ENCODE measurements at regions not wholly inside any gene's neighbourhood (a gene's known extent, or its start where the extent isn't known, plus 50 kb on each side); places are given as distances from the start of the nearest gene placed in this dataset.
A peak's percentile ranks its signal among the peaks of the same experiment; 100 is the strongest.
"Not testable (repeated sequence)": the region's sequence is repeated elsewhere in the genome, so short reads cannot be mapped to it uniquely, and the experiment has no call there.

GRCh38 chr12:93089805-93090569 lies 160.9 kb upstream of the EEA1 start:
- no peak for DNase-seq (ENCODE audit: low spot score)
- TF ChIP-seq CTCF (IDR thresholded peaks at IDR 0.05; ENCODE audit: extremely low read depth, missing control alignments) = no peak

DNA sequence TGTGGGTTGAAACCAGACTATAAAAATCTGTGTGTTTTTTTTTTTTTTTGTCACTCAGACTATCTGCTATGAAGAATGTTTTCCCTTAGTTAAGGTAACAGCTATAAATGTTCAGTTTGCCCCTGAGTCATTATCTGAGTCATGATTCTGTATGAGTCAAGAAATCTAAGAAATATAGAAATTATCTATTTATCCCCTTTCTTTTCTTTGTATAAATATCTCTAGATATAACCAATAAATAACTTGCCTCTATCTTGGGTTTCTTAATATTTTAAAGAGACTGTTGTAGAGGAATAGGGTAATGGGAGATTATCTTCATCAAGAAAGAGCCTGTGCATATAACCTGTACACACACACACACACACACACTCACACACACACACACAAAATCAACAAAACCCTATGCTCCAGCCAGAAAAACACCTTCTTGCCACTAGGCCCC lies 161.7 kb upstream of the EEA1 start:
- TF ChIP-seq CTCF (IDR thresholded peaks at IDR 0.05; ENCODE audit: extremely low read depth, missing control alignments) = no peak
- no peak for DNase-seq (ENCODE audit: low spot score)

DNA sequence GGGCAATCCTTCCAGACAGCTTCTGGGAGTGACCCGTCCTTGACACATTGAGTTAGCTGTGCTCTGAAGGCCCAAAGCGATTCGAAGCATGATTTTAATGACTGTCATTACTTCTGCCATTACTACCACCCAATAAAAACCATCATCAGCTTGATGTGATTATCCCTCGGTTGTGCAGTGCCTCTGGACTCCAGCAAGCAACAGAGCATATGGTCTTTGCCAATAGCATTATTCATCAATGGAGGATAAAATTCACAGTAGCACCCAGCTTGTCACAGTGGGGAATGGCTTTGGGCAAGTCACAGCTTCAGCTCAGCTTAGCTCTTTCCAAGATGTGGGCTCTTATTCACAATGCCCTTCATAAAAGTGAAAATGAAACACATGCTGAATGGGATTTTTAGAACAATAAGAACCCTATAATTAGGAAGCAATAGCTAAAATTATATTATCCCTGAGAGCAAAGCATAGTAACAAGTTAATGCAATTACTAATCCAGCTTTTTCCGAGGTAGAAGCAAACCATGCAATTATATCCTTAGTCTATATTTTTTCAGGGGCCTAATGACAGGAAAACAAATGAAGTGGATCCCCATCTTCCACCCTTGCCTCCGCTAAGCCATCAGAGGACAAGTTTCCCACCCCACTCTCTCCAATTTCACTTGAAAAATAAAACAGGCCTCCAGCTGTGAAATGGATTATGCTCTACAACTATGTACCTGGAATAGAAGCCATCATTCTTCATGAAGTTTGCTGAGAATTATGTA lies 163.0 kb upstream of the EEA1 start:
- no peak for DNase-seq (ENCODE audit: low spot score)
- no peak for TF ChIP-seq CTCF (IDR thresholded peaks at IDR 0.05; ENCODE audit: extremely low read depth, missing control alignments)

DNA sequence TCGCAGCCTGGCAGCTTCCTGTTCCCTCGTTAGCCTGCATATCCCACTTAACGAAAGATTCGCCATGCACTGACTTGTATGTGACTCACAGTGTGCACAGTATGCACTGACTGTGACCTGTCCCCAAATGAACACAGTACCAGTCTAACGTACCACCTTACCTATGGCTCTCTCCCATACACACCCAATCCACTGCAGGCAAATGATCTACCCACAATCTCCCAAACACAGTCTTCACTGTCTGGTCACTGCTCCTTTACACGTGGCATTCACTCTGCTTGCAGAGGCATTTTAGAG lies 163.5 kb upstream of the EEA1 start:
- TF ChIP-seq CTCF (IDR thresholded peaks at IDR 0.05; ENCODE audit: extremely low read depth, missing control alignments) = no peak

GRCh38 chr12:93093243-93093642 lies 164.1 kb upstream of the EEA1 start:
- no peak for DNase-seq (ENCODE audit: low spot score)
- no peak for TF ChIP-seq CTCF (IDR thresholded peaks at IDR 0.05; ENCODE audit: extremely low read depth, missing control alignments)

More for the DNA sequence above, 163.5 kb upstream of the EEA1 start:
- DNase-seq (ENCODE audit: low spot score) = no peak

- DNase-seq (ENCODE audit: low spot score) = not testable (repeated sequence)
Measured at GRCh38 chr12:93094222-93094621, 165.1 kb upstream of the EEA1 start.

DNA sequence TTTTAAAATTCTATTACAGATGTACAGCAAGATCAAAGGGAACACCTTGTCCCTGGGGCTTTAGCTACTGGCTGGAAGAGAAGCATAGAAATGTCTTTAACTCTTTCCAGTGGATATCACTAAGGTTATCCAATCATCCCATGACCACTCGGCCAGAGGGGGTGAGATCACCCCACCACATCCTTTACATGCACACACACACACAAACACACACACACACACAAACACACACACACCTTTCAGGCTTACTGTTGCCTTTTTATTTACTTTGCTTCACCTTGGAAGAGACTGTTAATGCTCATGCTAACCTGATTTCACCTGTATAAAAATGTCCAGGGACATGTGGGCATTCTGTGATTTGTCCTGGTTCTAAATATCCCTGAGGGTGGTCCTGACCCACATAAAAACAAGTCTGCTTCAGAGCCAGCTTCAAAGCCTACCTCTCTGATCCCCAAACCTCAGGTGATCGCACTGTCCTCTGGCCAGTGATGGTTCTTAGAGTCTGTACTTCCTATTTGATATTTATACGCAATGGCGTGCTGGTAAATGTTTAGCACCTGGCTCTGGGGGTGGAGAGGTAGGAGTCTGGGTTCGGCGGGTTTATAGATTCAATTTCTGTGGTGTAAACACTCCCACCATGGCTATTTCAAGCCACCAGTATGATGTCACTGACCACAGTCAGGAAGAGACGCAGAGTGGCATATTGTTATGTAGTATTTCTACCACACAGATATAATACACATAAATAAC lies 166.1 kb upstream of the EEA1 start:
- DNase-seq (ENCODE audit: low spot score) = peak; percentile 53

More for the DNA sequence above, 166.1 kb upstream of the EEA1 start:
- no peak for TF ChIP-seq CTCF (IDR thresholded peaks at IDR 0.05; ENCODE audit: extremely low read depth, missing control alignments)

All from GM20000 (cell line).